GM23338 (cell line): ENCODE measurements at regions not wholly inside any gene's neighbourhood (a gene's known extent, or its start where the extent isn't known, plus 50 kb on each side); places are given as distances from the start of the nearest gene placed in this dataset.

Source experiments
- ATAC-seq: fragments of 200-7000 bp; cut with Tn5 transposase; 3 replicates; pipeline ENCODE4 v1.9.1; 2020
- DNase-seq: peaks from one replicate; pipeline ENCODE4 v3.0.0-alpha.2; 2015; ENCODE audit warnings: low spot score
- H2AFZ ChIP-seq: fragments of 200-600 bp; sonication (generic); 2 replicates; pipeline ENCODE4 v1.8.0; 2016; ENCODE audit warnings: antibody characterized with exemption, mild to moderate bottlenecking, moderate library complexity
- H3F3A ChIP-seq: fragments of 200-600 bp; sonication (generic); replicated peaks from 2 replicates; pipeline ENCODE4 v1.8.0; 2017; ENCODE audit warnings: antibody characterized with exemption, mixed run types, low read depth
- H3K27ac ChIP-seq: fragments of 200-600 bp; sonication (generic); 2 replicates; pipeline ENCODE4 v1.6.1; 2016; ENCODE audit warnings: low read depth
- H3K27me3 ChIP-seq: fragments of 200-600 bp; sonication (generic); 2 replicates; pipeline ENCODE4 v1.8.0; 2016; ENCODE audit warnings: mild to moderate bottlenecking, mixed run types, moderate library complexity; ENCODE audit not compliant: insufficient read depth
- H3K36me3 ChIP-seq: fragments of 200-600 bp; sonication (generic); 2 replicates; pipeline ENCODE4 v1.8.0; 2016; ENCODE audit warnings: mild to moderate bottlenecking; ENCODE audit not compliant: insufficient read depth
- H3K4me1 ChIP-seq: fragments of 200-600 bp; sonication (generic); 2 replicates; pipeline ENCODE4 v1.8.0; 2016; ENCODE audit warnings: mild to moderate bottlenecking, moderate library complexity; ENCODE audit not compliant: insufficient read depth
- H3K4me2 ChIP-seq: fragments of 200-600 bp; sonication (generic); 2 replicates; pipeline ENCODE4 v1.7.1; 2017; ENCODE audit warnings: mixed run types
- H3K4me3 ChIP-seq: fragments of 200-600 bp; sonication (generic); 2 replicates; pipeline ENCODE4 v1.6.1; 2016; ENCODE audit warnings: mixed run types
- H3K79me2 ChIP-seq: fragments of 200-600 bp; sonication (generic); replicated peaks from 2 replicates; pipeline ENCODE4 v1.8.0; 2017; ENCODE audit warnings: mild to moderate bottlenecking; ENCODE audit not compliant: insufficient read depth
- H3K9me2 ChIP-seq: fragments of 200-600 bp; sonication (generic); 2 replicates; pipeline ENCODE4 v1.8.0; 2017; ENCODE audit not compliant: insufficient read depth
- H4K20me1 ChIP-seq: fragments of 200-600 bp; sonication (generic); replicated peaks from 2 replicates; pipeline ENCODE4 v1.8.0; 2017; ENCODE audit warnings: mild to moderate bottlenecking; ENCODE audit not compliant: insufficient read depth
- H3K27ac Mint-ChIP-seq: 2 replicates; pipeline ENCODE4 v1.8.0; 2020; ENCODE audit warnings: inconsistent platforms, mild to moderate bottlenecking, moderate library complexity, mixed read lengths
- H3K27me3 Mint-ChIP-seq: 3 replicates; pipeline ENCODE4 v1.8.0; 2022; ENCODE audit warnings: low read depth, mild to moderate bottlenecking, moderate library complexity, mixed read lengths, inconsistent platforms; ENCODE audit not compliant: insufficient read depth, poor library complexity
- H3K36me3 Mint-ChIP-seq: 3 replicates; pipeline ENCODE4 v1.8.0; 2021; ENCODE audit warnings: low read depth, mild to moderate bottlenecking, inconsistent platforms, moderate library complexity, mixed read lengths
- H3K4me1 Mint-ChIP-seq: 3 replicates; pipeline ENCODE4 v1.8.0; 2020; ENCODE audit warnings: mild to moderate bottlenecking, inconsistent platforms, mixed read lengths
- H3K4me3 Mint-ChIP-seq: 3 replicates; pipeline ENCODE4 v1.8.0; 2021; ENCODE audit warnings: moderate library complexity, mild to moderate bottlenecking, inconsistent platforms, mixed read lengths
- H3K9me3 Mint-ChIP-seq: 3 replicates; pipeline ENCODE4 v1.8.0; 2020; ENCODE audit warnings: moderate library complexity, mild to moderate bottlenecking, inconsistent platforms, mixed read lengths
- CREB1 ChIP-seq: fragments of 250-450 bp; sonication (Bioruptor Pico); IDR thresholded peaks from 2 replicates; pipeline ENCODE4 v1.5.0; 2020; ENCODE audit warnings: low read depth, mild to moderate bottlenecking, moderate library complexity
- EZH2phosphoT487 ChIP-seq: fragments of 200-600 bp; sonication (generic); IDR thresholded peaks from one replicate; pipeline ENCODE4 v1.8.1; 2018; ENCODE audit warnings: antibody characterized with exemption; ENCODE audit not compliant: unreplicated experiment
- JUNB ChIP-seq: IDR thresholded peaks from one replicate; pipeline ENCODE4 v1.6.1; 2016; ENCODE audit warnings: antibody characterized with exemption; ENCODE audit not compliant: unreplicated experiment
- NANOG ChIP-seq: IDR thresholded peaks from 2 replicates; pipeline ENCODE4 v1.6.1; 2016; ENCODE audit warnings: antibody characterized with exemption, borderline replicate concordance
- ZNF114 ChIP-seq: fragments of 250-450 bp; sonication (Bioruptor Pico); IDR thresholded peaks from 2 replicates; pipeline ENCODE4 v1.5.0; 2020; ENCODE audit warnings: mild to moderate bottlenecking, moderate library complexity
- ZNF331 ChIP-seq: fragments of 250-450 bp; sonication (Bioruptor Pico); IDR thresholded peaks from 2 replicates; pipeline ENCODE4 v1.5.0; 2020; ENCODE audit warnings: low read depth, mild to moderate bottlenecking, moderate library complexity
- TF ChIP-seq, protein P1 (sequence below), 2 experiments: fragments of 200-600 bp in 1 of 2; sonication (generic) in 1 of 2; conservative IDR thresholded peaks; 2 replicates each; pipeline versions ENCODE4 v1.5.1 to v1.6.1; 2016 to 2017; ENCODE audit warnings: antibody characterized with exemption in 2 of 2, low read depth in 2 of 2, mild to moderate bottlenecking in 2 of 2, moderate library complexity in 1 of 2
- TF ChIP-seq, protein P2 (sequence below): IDR thresholded peaks from one replicate; pipeline ENCODE4 v1.6.1; 2018; ENCODE audit warnings: antibody characterized with exemption; ENCODE audit not compliant: unreplicated experiment
- TF ChIP-seq, protein P3 (sequence below): IDR thresholded peaks from 2 replicates; pipeline ENCODE4 v1.6.1; 2016; ENCODE audit warnings: antibody characterized with exemption

DNA sequence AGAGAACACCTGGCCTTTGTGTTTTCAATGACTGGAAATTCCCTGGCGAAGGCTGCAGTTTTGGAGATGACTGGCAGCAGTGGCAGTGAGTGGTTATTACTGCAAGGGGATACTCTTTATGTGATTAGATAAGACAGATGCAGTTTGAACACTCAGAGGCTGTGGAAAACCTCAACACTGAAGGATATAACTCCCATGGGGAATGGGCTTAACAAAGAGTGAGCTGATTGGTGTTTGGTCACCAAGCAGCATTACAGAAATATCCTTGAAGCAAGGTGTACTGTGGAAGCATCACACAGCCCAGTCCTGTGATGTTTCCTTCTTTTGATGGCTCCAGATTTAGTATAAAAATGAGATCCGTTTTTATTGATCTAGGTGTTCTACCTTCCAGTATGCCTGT lies 490.7 kb upstream of the PTPRD start (continued):
- no peak for TF ChIP-seq ZNF114 (CRISPR knock-in tag)
- TF ChIP-seq, protein P1, sequence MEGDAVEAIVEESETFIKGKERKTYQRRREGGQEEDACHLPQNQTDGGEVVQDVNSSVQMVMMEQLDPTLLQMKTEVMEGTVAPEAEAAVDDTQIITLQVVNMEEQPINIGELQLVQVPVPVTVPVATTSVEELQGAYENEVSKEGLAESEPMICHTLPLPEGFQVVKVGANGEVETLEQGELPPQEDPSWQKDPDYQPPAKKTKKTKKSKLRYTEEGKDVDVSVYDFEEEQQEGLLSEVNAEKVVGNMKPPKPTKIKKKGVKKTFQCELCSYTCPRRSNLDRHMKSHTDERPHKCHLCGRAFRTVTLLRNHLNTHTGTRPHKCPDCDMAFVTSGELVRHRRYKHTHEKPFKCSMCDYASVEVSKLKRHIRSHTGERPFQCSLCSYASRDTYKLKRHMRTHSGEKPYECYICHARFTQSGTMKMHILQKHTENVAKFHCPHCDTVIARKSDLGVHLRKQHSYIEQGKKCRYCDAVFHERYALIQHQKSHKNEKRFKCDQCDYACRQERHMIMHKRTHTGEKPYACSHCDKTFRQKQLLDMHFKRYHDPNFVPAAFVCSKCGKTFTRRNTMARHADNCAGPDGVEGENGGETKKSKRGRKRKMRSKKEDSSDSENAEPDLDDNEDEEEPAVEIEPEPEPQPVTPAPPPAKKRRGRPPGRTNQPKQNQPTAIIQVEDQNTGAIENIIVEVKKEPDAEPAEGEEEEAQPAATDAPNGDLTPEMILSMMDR (conservative IDR thresholded peaks at IDR 0.05; ENCODE audit: low read depth in 2 of 2) = no peak
- no peak for TF ChIP-seq EZH2phosphoT487
- TF ChIP-seq, protein P2, sequence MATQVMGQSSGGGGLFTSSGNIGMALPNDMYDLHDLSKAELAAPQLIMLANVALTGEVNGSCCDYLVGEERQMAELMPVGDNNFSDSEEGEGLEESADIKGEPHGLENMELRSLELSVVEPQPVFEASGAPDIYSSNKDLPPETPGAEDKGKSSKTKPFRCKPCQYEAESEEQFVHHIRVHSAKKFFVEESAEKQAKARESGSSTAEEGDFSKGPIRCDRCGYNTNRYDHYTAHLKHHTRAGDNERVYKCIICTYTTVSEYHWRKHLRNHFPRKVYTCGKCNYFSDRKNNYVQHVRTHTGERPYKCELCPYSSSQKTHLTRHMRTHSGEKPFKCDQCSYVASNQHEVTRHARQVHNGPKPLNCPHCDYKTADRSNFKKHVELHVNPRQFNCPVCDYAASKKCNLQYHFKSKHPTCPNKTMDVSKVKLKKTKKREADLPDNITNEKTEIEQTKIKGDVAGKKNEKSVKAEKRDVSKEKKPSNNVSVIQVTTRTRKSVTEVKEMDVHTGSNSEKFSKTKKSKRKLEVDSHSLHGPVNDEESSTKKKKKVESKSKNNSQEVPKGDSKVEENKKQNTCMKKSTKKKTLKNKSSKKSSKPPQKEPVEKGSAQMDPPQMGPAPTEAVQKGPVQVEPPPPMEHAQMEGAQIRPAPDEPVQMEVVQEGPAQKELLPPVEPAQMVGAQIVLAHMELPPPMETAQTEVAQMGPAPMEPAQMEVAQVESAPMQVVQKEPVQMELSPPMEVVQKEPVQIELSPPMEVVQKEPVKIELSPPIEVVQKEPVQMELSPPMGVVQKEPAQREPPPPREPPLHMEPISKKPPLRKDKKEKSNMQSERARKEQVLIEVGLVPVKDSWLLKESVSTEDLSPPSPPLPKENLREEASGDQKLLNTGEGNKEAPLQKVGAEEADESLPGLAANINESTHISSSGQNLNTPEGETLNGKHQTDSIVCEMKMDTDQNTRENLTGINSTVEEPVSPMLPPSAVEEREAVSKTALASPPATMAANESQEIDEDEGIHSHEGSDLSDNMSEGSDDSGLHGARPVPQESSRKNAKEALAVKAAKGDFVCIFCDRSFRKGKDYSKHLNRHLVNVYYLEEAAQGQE = no peak
- no peak for TF ChIP-seq ZNF331 (CRISPR knock-in tag)
- no peak for TF ChIP-seq JUNB
- TF ChIP-seq NANOG = no peak
- TF ChIP-seq, protein P3, sequence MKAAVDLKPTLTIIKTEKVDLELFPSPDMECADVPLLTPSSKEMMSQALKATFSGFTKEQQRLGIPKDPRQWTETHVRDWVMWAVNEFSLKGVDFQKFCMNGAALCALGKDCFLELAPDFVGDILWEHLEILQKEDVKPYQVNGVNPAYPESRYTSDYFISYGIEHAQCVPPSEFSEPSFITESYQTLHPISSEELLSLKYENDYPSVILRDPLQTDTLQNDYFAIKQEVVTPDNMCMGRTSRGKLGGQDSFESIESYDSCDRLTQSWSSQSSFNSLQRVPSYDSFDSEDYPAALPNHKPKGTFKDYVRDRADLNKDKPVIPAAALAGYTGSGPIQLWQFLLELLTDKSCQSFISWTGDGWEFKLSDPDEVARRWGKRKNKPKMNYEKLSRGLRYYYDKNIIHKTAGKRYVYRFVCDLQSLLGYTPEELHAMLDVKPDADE = no peak
- no peak for TF ChIP-seq CREB1

DNA sequence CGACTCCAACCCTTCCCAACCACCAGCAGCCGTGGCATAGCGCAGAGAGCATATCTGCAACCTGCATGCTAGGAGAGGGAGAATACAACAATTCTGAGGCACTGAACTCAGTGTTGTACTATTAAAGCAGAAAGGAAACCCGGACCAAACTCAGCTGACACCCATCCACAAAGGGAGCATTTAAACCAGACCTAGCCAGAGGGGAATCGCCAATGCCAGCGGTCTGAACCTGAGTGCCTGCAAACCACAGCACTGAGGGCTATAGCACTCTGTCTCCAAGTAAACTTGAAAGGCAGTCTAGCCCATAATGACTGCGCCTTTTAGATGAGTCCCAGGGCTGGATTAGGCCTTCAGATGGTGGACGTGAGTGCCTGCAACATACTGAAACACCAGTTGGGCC lies 494.4 kb upstream of the PTPRD start:
- Histone ChIP-seq H4K20me1 (no peaks in the 10 kb centered on the region), H3K9me2 (peaks cover 15% of the 10 kb centered on the region), H3K79me2 (no peaks in the 10 kb centered on the region), H2AFZ (no peak overlapping the region), H3F3A (no peaks in the 10 kb centered on the region), H3K4me3 (no peak overlapping the region), H3K4me1 (peaks cover 5% of the 10 kb centered on the region; the same call in 1 of the 2 replicates), H3K27me3 (no peaks in the 10 kb centered on the region), H3K27ac (no peak overlapping the region), H3K36me3 (no peaks in the 10 kb centered on the region), H3K4me2 (no peak overlapping the region)
- Mint-ChIP-seq H3K9me3 (no peaks in the 10 kb centered on the region; the same call in 1 of the 3 replicates), H3K4me1 (peaks cover 11% of the 10 kb centered on the region; the same call in 2 of the 3 replicates), H3K27me3 (no peaks in the 10 kb centered on the region), H3K27ac (no peak overlapping the region), H3K36me3 (no peaks in the 10 kb centered on the region), H3K4me3 (no peak overlapping the region)
- DNase-seq (no peak), ATAC-seq (no peak)
- TF ChIP-seq ZNF114 (CRISPR knock-in tag) (no peak), JUNB (no peak)
- TF ChIP-seq, protein P1 (conservative IDR thresholded peaks at IDR 0.05; ENCODE audit: low read depth in 2 of 2) = no peak
- TF ChIP-seq, protein P3 = no peak
- TF ChIP-seq, protein P2 = no peak
